Inferior parietal cortex (tissue), 1 donor: ENCODE measurements at regions not wholly inside any gene's neighbourhood (a gene's known extent, or its start where the extent isn't known, plus 50 kb on each side); places are given as distances from the start of the nearest gene placed in this dataset.

ENCODE experiments used
- DNase-seq: peaks from one replicate; pipeline ENCODE4 v3.0.0-alpha.2; 2016; ENCODE audit errors: extremely low spot score

GRCh38 chr11:45597097-45597496 lies 68.3 kb downstream of the CHST1 start:
- no peak for DNase-seq

DNA sequence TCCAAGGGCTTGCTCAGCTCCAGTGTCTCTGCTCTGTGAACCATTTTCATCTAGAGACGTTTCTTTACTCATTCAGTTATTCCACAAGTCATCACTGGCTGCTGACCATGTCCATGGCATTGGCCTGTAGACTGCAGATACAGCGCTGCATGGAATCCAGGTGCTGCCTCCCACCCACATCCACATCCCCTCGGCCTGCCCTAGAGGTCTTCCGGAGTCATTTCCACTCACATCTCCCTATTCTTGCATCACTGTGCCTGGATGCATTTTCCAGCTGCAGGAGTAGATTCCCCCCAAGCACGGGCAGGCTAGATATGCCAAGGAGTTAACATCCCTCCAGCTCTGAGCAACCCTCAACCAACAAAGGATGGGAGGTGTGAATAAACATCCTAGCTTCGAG lies 68.9 kb downstream of the CHST1 start:
- DNase-seq = no peak

DNA sequence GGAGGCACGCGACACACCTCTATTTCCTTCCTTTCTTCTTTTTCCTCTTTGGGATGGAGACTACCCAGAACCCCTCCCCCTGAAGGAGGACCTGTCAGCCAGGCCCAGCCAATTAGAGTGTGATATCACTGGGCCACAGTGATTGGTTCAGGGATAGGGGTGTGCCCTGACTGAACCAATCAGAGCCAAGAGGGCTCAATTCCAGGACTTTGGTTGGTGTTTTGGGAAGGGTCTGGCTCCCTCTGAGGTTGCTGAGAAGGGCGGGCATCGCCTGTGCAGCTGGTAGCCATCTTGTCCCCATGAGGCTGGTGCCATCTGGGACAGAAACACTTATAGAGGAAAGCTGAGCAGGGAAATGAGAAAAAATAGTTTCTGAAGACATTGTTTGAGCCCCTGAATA lies 71.4 kb downstream of the CHST1 start:
- no peak for DNase-seq

GRCh38 chr11:45592636-45593035 lies 72.8 kb downstream of the CHST1 start:
- no peak for DNase-seq

DNA sequence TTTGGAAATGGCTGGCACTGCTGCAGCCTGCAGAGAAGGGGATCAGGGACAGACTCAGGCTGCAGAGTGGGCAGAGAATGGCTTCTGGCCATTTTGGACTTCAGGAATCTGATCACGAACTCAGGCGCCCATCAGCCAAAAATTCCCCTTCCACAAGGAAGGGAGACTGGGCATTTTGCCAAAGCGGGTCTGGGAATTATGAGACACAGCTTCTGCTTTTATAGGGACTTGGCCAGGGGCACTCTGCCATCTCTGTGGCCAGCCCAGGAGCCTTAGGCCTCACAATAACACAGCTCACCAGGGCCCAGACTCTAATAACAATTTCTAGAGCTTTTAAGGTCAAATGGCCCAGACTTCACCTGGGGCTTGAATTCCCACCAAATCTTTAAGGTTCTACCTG lies 74.7 kb downstream of the CHST1 start:
- peak; percentile 14 for DNase-seq

DNA sequence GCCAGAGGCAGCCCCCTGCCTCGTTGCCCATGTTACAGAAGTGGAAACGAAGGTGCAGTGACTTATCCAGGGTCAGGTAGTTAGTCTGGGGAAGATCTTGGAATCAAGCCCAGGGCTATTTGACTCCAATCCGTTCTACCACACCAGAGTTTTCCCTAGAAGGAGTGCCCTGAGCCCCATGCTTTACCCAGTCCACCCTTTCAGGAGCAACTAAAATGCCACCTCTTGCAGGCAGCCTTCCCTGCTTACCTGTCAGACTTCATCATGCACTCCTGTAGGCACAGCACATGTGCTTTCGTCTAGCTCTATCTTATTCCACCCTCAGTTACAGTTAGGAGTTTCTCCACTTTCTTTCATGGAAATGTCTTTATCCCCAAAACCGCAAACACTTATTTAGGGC lies 80.2 kb downstream of the CHST1 start:
- DNase-seq = no peak

- no peak for DNase-seq
These were observed 81.3 kb downstream of the CHST1 start for GRCh38 chr11:45583981-45584566.

DNA sequence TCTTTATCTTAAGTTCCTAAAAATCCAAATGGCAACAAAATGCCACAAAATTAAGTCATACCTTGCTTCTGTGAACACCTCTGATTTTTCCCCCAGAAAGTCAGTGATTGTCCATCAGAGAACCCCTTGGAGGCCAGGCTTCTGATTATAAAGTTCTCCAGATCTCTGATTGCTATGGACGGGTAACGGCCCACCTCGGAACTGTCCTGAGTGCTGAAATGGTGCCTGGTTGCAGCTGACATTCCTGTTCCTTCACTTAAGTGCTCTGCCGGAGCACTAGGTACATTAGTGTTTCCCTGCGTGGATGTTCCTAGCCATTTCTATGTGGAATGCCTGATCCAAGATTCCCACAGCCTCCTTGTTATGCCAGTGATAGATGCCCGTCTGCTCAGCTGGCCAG lies 85.0 kb downstream of the CHST1 start:
- no peak for DNase-seq

- DNase-seq = no peak
These were observed 87.1 kb downstream of the CHST1 start for GRCh38 chr11:45578316-45578715.

GRCh38 chr11:45577752-45578151 lies 87.7 kb downstream of the CHST1 start:
- no peak for DNase-seq

DNA sequence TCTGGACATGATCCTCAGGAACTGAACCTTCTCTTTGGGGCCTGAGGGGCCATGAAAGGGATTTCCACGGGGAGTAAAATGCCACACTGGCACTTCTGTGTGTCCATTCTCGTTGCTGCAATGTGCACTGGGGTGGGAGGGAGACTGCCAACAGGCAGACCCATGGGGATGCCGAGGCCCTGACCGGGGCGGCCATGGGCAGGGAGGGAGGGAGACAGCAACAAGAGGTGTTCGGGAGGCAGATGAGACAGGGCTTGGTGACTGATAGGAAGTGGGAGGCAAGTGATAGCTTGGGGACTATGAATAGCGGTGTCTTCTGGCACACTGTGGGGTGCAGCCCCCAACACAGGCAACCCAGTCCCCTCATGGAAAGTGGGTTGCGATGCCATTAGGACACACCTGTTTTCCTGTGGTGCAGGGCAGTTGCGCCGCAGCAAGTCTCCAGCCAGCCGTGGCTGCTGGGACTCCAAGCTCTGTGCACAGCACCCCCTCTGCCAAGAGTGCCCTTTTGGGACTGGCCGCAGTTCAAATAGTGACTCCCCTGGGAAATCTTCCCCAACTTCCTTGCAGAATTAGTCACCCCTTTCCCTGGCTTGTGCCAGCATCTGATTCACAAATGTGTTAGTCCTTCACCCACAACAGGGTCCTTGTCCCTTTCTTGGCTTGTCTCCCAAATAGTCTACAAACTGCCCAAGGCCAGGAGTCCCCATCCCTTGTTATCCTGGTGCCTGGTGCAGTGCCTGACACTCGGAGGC lies 88.8 kb downstream of the CHST1 start:
- no peak for DNase-seq

DNA sequence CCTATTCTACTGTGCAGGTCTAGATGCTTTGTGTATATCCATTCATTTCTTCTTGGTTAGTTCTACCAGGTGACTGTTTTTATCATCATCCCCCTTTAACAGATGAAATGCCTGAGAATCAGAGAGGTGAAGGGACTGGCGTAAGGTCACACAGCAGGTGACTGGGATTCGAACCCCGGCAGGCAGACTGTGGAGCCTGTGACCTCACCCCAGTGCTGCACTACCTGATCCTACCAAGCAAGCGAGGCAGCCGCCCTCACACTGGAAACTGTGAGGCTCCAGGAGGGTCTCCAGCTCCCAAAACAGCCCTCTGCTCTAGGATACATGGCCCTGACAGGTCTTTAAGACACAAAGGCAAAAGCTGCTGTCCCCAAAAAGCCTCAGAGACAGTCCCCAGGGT lies 91.7 kb downstream of the CHST1 start:
- DNase-seq = no peak

DNA sequence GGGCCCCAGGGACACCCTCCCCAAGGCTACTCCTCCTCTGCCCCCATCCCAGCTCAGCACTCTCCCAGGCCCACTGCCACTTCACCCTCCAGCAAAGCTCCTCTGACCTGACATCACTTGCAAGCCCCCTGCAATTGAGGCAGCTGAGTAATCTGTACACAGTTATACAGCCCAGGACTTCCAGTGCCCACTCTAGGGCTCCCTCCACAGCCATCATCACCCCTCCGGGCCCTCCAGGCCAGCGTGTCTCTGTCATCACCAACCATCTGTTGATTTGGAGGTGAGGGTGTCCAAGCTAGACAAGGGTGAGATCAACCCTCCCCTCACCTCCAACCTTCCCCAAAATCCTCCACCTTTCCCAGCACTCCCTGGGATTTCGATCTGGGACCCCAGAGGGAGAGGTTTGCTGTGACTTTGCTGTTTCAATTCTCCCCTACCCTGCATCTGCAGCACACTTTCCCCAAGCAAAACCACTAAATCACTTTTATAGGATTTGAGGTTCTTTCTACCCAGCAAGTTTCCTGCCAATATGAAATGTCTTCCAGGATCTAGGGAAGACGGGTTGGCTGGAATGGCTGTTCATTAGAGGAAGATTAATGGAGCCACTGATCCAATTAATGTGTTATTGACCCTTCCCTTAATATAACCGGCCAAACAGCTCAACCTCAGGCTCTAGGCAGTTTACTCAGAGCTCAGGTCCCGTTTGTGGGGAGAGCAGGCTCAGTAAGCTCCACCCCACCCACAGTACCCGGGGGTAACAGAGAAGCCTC lies 92.9 kb downstream of the CHST1 start:
- no peak for DNase-seq

GRCh38 chr11:45569776-45570175 lies 95.6 kb downstream of the CHST1 start:
- DNase-seq = no peak

- DNase-seq = no peak
These were observed 97.4 kb downstream of the CHST1 start for GRCh38 chr11:45568049-45568448.

DNA sequence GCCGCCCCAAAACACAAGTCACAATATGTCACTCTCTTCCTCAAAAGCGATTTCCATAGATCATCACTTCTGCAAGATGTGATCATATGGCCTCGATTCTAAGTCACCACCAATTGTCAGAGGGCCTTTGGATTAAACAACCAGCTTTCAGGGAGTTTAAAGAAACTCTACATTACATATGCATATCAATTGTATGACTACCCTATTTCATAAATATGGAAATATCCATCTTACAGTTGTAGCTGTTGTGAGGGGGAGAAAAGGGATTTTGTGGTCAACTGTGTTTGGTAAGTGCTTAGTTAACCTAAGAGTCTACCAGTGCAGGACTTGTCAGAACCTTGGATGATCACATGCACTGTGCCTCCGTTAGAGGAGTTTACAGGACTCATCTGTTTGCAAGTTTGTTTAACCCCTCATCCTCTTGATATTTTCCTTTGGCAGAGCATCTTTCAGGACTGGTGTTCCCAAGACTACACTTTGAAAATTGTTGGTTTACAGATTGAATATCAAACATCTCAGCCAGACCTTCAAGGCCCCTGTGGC lies 99.9 kb downstream of the CHST1 start:
- no peak for DNase-seq

GRCh38 chr11:45563810-45564209 lies 101.6 kb downstream of the CHST1 start:
- DNase-seq = no peak

GRCh38 chr11:45563171-45563570 lies 102.3 kb downstream of the CHST1 start:
- no peak for DNase-seq

- no peak for DNase-seq
These were observed 104.5 kb downstream of the CHST1 start for GRCh38 chr11:45560913-45561281.

DNA sequence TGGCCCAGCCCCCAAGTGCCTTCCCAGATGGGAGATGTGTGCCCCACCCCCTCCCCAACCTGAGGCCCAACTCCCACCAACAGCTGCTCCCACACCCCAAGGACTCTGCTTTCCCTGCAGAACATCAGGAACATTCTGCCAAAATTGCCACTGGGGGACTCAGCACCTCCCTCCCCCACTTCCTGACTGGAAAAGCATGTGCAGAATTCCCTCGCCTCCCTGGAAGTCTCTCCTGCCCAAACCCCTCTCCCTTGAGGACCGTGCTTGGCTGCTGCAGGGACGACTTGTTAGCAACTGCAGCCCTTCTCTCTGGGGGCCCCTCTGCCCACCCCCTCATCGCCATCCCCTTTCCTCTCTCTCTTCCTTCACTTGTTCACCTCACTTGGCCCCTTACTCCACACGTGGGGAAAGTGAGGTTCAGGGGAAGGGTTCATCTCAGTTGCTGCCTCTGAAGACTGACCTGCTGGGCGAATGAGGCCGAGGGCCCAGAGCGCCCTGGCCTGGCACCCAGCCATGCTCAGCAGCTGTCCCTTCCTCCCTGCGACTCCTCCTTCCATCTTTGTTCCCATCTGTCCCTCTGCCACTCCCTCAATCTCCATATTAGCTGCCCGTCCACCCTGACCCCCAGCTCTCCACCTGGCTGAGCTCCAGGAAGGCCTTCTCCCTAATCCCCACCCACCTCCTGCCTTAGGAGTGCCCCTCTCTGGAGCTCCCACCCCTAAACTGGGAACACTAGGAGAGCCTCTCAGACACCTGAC lies 105.1 kb downstream of the CHST1 start:
- DNase-seq = no peak

DNA sequence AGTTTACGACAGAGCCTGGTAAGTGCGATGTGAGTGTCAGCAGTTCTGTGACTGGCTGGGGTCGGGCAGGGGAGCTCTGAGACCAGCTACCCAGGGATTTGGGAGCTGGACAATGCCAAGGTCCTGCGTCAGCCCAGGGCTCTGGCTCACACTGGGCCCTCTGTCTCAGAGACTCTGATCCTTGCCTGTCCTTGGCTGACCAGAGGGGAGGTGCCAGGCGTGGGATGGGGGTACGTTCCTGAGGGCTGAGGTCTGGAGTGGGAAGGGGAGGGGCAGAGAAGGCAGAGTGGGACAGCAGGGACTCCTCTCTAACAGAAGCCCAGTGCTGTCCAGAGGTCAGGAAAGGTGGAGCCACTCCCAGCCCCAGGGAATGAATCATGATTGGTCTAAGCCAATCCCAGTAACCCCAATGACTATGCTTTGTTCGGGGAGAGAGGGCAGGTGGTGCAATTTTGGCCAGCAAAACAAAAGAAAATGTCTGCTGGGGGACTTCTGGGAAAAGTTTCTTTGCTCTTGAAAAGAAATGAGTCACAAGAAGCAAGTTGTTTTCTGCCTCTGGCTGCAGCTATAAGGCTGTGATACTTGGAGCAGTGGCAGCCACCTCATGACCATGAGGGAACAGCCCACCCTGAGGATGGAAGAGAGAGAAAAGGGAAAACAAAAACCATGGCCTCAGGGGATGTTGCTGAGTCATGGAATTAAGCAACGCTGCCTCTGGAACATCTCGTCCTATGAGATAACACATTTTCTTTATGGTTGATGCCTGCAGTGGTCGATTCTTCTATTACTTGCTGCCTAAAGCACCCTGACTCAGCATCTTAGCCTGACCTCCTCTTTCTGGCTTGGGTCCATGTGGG lies 108.3 kb downstream of the CHST1 start:
- DNase-seq = no peak
